Neuronal stem cell (in vitro differentiated cells): ENCODE measurements at regions not wholly inside any gene's neighbourhood (a gene's known extent, or its start where the extent isn't known, plus 50 kb on each side); places are given as distances from the start of the nearest gene placed in this dataset.

Experiments used
- DNase-seq: peaks from one replicate; pipeline ENCODE4 v3.0.0-alpha.2; 2013; ENCODE audit warnings: low spot score
- H2AFZ ChIP-seq: one replicate; pipeline ENCODE4 v1.6.1; 2013; ENCODE audit warnings: mild to moderate bottlenecking, low read length, inconsistent platforms
- H2AK5ac ChIP-seq: 2 replicates; pipeline ENCODE4 v1.6.1; 2013; ENCODE audit warnings: low read depth, mild to moderate bottlenecking, inconsistent platforms, low read length, moderate library complexity, mixed read lengths
- H2BK120ac ChIP-seq: 2 replicates; pipeline ENCODE4 v1.6.1; 2013; ENCODE audit warnings: low read depth, mild to moderate bottlenecking, inconsistent platforms, low read length, moderate library complexity, mixed read lengths
- H2BK12ac ChIP-seq: one replicate; pipeline ENCODE4 v1.6.1; 2013; ENCODE audit warnings: low read length, inconsistent platforms
- H2BK15ac ChIP-seq: 2 replicates; pipeline ENCODE4 v1.6.1; 2013; ENCODE audit warnings: mild to moderate bottlenecking, low read length, inconsistent platforms, mixed read lengths
- H2BK5ac ChIP-seq: one replicate; pipeline ENCODE4 v1.6.1; 2013; ENCODE audit warnings: inconsistent platforms, mild to moderate bottlenecking, low read length, moderate library complexity
- H3K14ac ChIP-seq: one replicate; pipeline ENCODE4 v1.6.1; 2013; ENCODE audit warnings: low read length, inconsistent platforms
- H3K18ac ChIP-seq: 2 replicates; pipeline ENCODE4 v1.6.1; 2013; ENCODE audit warnings: low read length, inconsistent platforms
- H3K23ac ChIP-seq: 2 replicates; pipeline ENCODE4 v1.6.1; 2013; ENCODE audit warnings: low read depth, mild to moderate bottlenecking, mixed read lengths, low read length, inconsistent platforms; ENCODE audit not compliant: poor library complexity
- H3K27ac ChIP-seq: replicated peaks from 3 replicates; pipeline ENCODE4 v1.5.1; 2013; ENCODE audit warnings: low read length, inconsistent platforms
- H3K27me3 ChIP-seq, 3 experiments: 2 replicates each; pipeline ENCODE4 v1.6.1; 2013; ENCODE audit warnings: low read length in 3 of 3, mild to moderate bottlenecking in 2 of 3, inconsistent platforms in 1 of 3, low read depth in 1 of 3, mixed read lengths in 1 of 3, moderate library complexity in 1 of 3; ENCODE audit not compliant: control insufficient read depth in 3 of 3, insufficient read depth in 3 of 3
- H3K36me3 ChIP-seq, 2 donors: replicated peaks in 1 of 2; 2 replicates each; pipeline ENCODE4 v1.6.1; 2013; ENCODE audit warnings: low read length in 2 of 2; ENCODE audit not compliant: control insufficient read depth in 2 of 2, insufficient read depth in 2 of 2
- H3K4ac ChIP-seq: 2 replicates; pipeline ENCODE4 v1.6.1; 2013; ENCODE audit warnings: inconsistent platforms, mild to moderate bottlenecking, low read length, moderate library complexity
- H3K4me1 ChIP-seq, 2 donors: 1 replicate in 1 of 2; 2 replicates in 1 of 2; pipeline ENCODE4 v1.6.1; 2013; ENCODE audit warnings: low read length in 2 of 2, low read depth in 1 of 2; ENCODE audit not compliant: control insufficient read depth in 2 of 2, insufficient read depth in 1 of 2
- H3K4me2 ChIP-seq: one replicate; pipeline ENCODE4 v1.6.1; 2013; ENCODE audit warnings: mild to moderate bottlenecking, low read length, inconsistent platforms; ENCODE audit not compliant: insufficient read depth, poor library complexity, severe bottlenecking
- H3K4me3 ChIP-seq, 2 donors: 2 replicates each; pipeline ENCODE4 v1.5.1; 2013; ENCODE audit warnings: low read length in 2 of 2, mild to moderate bottlenecking in 2 of 2, inconsistent platforms in 1 of 2, moderate library complexity in 1 of 2
- H3K79me1 ChIP-seq: one replicate; pipeline ENCODE4 v1.6.1; 2013; ENCODE audit warnings: low read depth, mild to moderate bottlenecking, inconsistent platforms, low read length, moderate library complexity
- H3K9ac ChIP-seq: one replicate; pipeline ENCODE4 v1.6.1; 2013; ENCODE audit warnings: mild to moderate bottlenecking, low read depth, low read length, inconsistent platforms; ENCODE audit not compliant: poor library complexity
- H3K9me3 ChIP-seq, 2 donors: replicated peaks in 1 of 2; 2 replicates each; pipeline versions ENCODE3 to v1.6.1; 2013; ENCODE audit warnings: low read length in 2 of 2, mild to moderate bottlenecking in 2 of 2, inconsistent platforms in 1 of 2, low read depth in 1 of 2, mixed read lengths in 1 of 2, moderate library complexity in 1 of 2; ENCODE audit not compliant: control insufficient read depth in 2 of 2, insufficient read depth in 1 of 2
- H4K8ac ChIP-seq: one replicate; pipeline ENCODE4 v1.6.1; 2013; ENCODE audit warnings: low read depth, mild to moderate bottlenecking, inconsistent platforms, low read length, moderate library complexity
- H4K91ac ChIP-seq: one replicate; pipeline ENCODE4 v1.6.1; 2013; ENCODE audit warnings: low read length, low read depth, mild to moderate bottlenecking, inconsistent platforms; ENCODE audit not compliant: poor library complexity
- WGBS, 2 donors: extraction: QIAGEN DNeasy Blood & Tissue Kit; methylation state at CpG; one replicate each; pipeline ENCODE4 v1.1.7; 2013; ENCODE audit warnings: missing lambda C conversion rate in 2 of 2, mixed read lengths in 1 of 2; ENCODE audit not compliant: insufficient read length in 2 of 2, insufficient replicate concordance in 1 of 2; ENCODE audit errors: extremely low coverage in 2 of 2; 5-methylcytosine and 5-hydroxymethylcytosine counted together

DNA sequence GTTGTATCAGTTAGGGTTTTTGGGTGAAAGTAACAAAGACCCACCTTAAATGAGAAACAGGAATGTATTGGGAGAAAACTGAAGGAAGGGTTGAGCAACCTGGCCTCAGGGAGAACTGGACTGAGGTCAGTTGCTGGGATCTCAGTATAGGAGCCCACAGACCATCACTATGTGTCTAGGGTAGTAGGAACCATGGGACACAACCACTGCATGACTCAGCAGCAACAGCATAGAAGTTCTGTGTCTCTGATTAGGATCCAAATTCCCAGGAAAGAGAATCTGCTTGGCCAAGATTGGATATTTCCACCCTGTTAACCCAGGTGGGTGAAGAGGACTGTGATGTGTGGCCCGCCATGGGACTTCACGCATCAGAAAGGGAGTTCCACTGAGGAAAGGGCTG, 102.2 kb upstream of the RAB3GAP2 start:
- Histone ChIP-seq H3K9ac (no peak overlapping the region), H3K4ac (no peak overlapping the region), H3K14ac (no peak overlapping the region), H2BK15ac (no peak overlapping the region), H3K18ac (no peak overlapping the region), H3K79me1 (no peaks in the 10 kb centered on the region), H2BK120ac (no peak overlapping the region), H3K27ac (no peak overlapping the region), H3K27me3 (peaks cover 0 to 7% (median 0%) of the 10 kb centered on the region in 3 experiments), H2BK5ac (no peak overlapping the region), H3K4me2 (no peak overlapping the region), H3K9me3 (no peaks in the 10 kb centered on the region), H3K4me3 (no peak overlapping the region), H2BK12ac (no peak overlapping the region), H3K23ac (no peak overlapping the region), H2AFZ (no peak overlapping the region), H2AK5ac (no peak overlapping the region), H4K91ac (no peak overlapping the region), H3K4me1 (peaks cover 0 to 3% of the 10 kb centered on the region in 2 donors), H4K8ac (no peak overlapping the region), H3K36me3 (no peaks in the 10 kb centered on the region)
- no peak for DNase-seq
- WGBS, 2 donors = no CpG with 5 or more reads among the region's 2 CpGs

DNA sequence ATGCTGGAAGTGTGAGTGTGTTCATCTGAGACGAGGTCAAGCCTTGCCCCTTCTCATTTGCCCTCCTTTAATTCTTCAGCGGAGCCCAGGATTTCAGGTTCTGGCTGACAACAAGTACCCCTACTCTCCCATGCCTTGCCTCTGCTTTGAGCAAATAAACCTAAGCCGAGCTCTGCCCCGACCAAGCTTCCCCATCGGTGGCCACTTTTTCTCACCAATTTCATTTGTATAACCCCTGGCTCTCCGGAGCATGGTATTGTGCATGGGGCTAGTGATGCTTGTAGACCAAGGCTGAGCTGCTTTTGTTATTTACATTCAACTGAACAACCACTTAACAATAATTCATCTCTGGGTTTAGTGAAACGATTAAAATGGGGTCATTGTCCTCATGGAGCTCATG, 100.2 kb upstream of the RAB3GAP2 start:
- Histone ChIP-seq H3K18ac (no peak overlapping the region), H3K14ac (no peak overlapping the region), H3K9ac (no peak overlapping the region), H2BK15ac (no peak overlapping the region), H3K27ac (no peak overlapping the region), H2AFZ (no peak overlapping the region), H2BK12ac (no peak overlapping the region), H3K4ac (no peak overlapping the region), H2AK5ac (no peak overlapping the region), H4K8ac (no peak overlapping the region), H3K23ac (no peak overlapping the region), H3K79me1 (no peaks in the 10 kb centered on the region), H3K27me3 (peaks cover 0 to 7% (median 0%) of the 10 kb centered on the region in 3 experiments), H4K91ac (no peak overlapping the region), H3K4me2 (no peak overlapping the region), H3K36me3 (no peaks in the 10 kb centered on the region), H3K4me3 (no peak overlapping the region), H3K4me1 (peaks cover 0 to 3% of the 10 kb centered on the region in 2 donors), H3K9me3 (no peaks in the 10 kb centered on the region), H2BK5ac (no peak overlapping the region), H2BK120ac (no peak overlapping the region)
- no peak for DNase-seq
- WGBS, 2 donors = no CpG with 5 or more reads among the region's 7 CpGs

GRCh38 chr1:220371324-220371723, 99.1 kb upstream of the RAB3GAP2 start:
- no peak for DNase-seq
- Histone ChIP-seq H3K27ac (no peak overlapping the region), H3K18ac (no peak overlapping the region), H2BK120ac (no peak overlapping the region), H3K36me3 (no peaks in the 10 kb centered on the region), H2BK5ac (no peak overlapping the region), H3K4me3 (no peak overlapping the region), H2BK12ac (no peak overlapping the region), H2AFZ (no peak overlapping the region), H3K4ac (no peak overlapping the region), H3K4me1 (peaks cover 0 to 3% of the 10 kb centered on the region in 2 donors), H3K27me3 (peaks cover 0 to 7% (median 0%) of the 10 kb centered on the region in 3 experiments), H3K9me3 (peaks cover 2 to 3% of the 10 kb centered on the region in 2 donors), H3K23ac (no peak overlapping the region), H2AK5ac (no peak overlapping the region), H3K9ac (no peak overlapping the region), H3K79me1 (no peaks in the 10 kb centered on the region), H4K91ac (no peak overlapping the region), H4K8ac (no peak overlapping the region), H2BK15ac (no peak overlapping the region), H3K4me2 (no peak overlapping the region), H3K14ac (no peak overlapping the region)
- WGBS, 2 donors = no CpG with 5 or more reads among the region's 4 CpGs

- Histone ChIP-seq H3K9me3 (peaks cover 2 to 3% of the 10 kb centered on the region in 2 donors), H3K79me1 (no peaks in the 10 kb centered on the region), H2BK5ac (no peak overlapping the region), H2AK5ac (no peak overlapping the region), H2BK120ac (no peak overlapping the region), H3K4me2 (no peak overlapping the region), H3K4ac (no peak overlapping the region), H3K23ac (no peak overlapping the region), H3K9ac (no peak overlapping the region), H3K4me1 (peaks cover 0 to 3% of the 10 kb centered on the region in 2 donors), H3K27me3 (peaks cover 0 to 7% (median 0%) of the 10 kb centered on the region in 3 experiments), H2BK15ac (no peak overlapping the region), H3K14ac (no peak overlapping the region), H2BK12ac (no peak overlapping the region), H3K36me3 (no peaks in the 10 kb centered on the region), H3K4me3 (no peak overlapping the region), H4K8ac (no peak overlapping the region), H3K27ac (no peak overlapping the region), H2AFZ (no peak overlapping the region), H4K91ac (no peak overlapping the region), H3K18ac (no peak overlapping the region)
- no peak for DNase-seq
- WGBS, 2 donors = no CpG with 5 or more reads among the region's 5 CpGs
Observed at GRCh38 chr1:220370041-220370700, 97.9 kb upstream of the RAB3GAP2 start.
